ENCODE measurements at regions not wholly inside any gene's neighbourhood (a gene's known extent, or its start where the extent isn't known, plus 50 kb on each side); places are given as distances from the start of the nearest gene placed in this dataset.

DNA sequence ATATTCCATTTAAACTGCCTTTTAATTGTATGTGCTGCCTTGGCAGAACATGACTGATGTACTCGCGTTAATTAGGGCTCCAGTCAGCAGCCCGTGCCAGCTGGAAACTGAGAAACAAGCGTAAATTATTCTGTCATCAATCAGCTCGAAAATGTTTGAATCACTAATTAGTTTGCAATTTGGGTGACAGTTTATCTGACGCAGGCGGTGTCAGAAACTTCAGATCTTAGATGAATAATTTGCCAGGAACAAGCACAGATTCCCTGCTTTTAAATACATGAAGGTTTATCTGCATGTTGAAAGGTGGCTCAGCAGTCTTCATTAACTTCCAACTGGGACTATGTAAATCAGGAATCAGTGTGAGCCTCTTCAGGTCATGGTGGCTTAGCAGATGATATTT is 176.0 kb upstream of the TLE4 start:
- TF ChIP-seq POLR2A (IDR thresholded peaks at IDR 0.05), result no peak
- no peak for TF ChIP-seq CTCF (IDR thresholded peaks at IDR 0.05)
- TF ChIP-seq EP300 (IDR thresholded peaks at IDR 0.05), result no peak

All from ovary (tissue), 3 donors.